GM18517 (cell line): ENCODE measurements at regions not wholly inside any gene's neighbourhood (a gene's known extent, or its start where the extent isn't known, plus 50 kb on each side); places are given as distances from the start of the nearest gene placed in this dataset.
"Not testable (repeated sequence)": the region's sequence is repeated elsewhere in the genome, so short reads cannot be mapped to it uniquely, and the experiment has no call there.

Experiments used
- ATAC-seq: cut with Tn5 transposase; IDR thresholded peaks from one replicate; pipeline ENCODE4 v1.9.1; 2021; ENCODE audit warnings: mild to moderate bottlenecking, moderate library complexity; ENCODE audit not compliant: unreplicated experiment

DNA sequence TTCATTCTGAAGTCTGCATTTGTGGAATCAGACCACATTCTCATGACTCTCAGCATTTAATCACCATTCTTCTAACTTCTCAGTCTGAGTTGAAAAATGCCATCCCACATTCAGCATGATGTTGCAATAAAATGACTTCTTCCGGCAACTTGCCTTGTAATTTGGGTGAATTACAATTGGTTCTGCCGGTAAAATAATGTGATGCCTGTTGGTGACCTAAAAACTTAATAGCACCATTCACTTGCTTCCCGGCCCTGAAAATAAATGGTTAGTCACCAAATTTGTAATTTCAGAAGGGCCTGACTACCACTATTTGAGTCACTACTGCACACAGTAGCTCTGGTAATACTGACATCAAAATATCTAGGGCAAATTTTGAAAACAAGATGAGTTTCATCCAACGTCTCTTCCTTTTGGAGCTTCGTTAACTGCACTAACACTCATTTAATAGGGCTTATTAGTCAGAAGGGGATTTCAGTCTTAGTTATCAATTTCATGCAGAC lies 637.1 kb upstream of the CHAC2 start:
- ATAC-seq, result no peak

DNA sequence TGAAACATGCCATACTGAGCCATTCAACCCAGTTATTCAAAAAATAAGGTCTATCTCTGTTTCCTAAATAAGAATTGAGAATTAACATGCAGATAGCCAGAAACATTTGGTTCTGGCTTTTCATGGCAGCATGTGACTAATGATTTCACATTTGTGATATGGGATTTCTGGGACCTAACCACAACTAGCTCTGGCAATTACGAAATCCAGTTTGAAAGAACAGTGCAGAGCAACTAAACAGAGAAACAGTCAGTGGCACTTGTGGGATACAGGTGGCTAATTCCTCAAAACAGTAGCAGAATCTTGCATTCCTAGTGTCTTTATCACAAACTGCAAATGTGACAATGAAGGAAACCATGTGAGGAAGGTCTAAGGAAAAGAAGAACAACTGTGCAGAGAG lies 637.8 kb upstream of the CHAC2 start:
- ATAC-seq, result no peak

DNA sequence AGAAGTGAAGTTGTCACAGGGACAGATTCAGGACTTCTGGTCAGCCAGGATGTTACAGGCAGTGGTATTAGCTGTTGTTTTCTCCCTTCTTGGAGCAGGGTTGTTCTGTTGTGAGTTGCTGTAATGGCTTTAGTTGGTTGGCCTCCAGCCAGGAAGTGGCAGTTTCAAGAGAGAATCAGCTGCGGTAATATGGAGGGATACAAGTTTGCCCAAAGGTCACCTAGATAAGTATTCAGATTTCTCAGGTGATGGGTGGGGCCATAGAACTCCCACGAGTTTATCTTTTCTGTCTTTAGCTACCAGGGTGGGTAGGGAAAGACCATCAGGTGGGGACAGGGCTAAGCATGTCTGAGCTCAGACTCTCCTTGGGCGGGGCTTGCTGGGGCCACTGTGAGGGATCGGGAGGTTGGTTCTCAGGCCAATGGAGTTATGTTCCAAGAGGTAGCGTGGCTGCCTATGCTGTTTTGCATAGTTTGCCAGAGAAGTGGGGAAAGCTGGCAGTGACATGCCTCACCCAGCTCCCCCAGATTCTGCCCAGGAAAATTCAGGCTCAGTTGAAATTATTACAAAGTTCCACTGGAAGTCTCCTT lies 640.4 kb upstream of the CHAC2 start:
- no peak for ATAC-seq

DNA sequence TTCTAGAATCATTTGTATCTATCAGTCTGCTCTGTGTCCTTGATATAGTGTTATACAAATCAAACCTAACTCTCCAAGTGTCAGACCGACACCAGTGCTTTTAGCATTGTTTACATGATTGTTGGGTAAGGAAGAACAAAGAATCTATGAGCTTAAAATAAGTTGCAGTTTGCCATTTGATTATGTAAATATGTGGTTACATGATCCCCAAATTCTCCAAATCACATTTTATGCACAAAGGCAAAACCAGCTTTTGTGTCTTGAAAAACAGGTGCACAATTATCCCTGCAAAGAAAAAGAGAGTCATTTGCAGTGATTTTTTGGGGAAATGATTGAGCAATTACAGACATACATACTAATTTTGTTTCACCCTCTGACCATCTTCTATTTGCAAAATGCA lies 652.6 kb upstream of the CHAC2 start:
- ATAC-seq, result no peak

DNA sequence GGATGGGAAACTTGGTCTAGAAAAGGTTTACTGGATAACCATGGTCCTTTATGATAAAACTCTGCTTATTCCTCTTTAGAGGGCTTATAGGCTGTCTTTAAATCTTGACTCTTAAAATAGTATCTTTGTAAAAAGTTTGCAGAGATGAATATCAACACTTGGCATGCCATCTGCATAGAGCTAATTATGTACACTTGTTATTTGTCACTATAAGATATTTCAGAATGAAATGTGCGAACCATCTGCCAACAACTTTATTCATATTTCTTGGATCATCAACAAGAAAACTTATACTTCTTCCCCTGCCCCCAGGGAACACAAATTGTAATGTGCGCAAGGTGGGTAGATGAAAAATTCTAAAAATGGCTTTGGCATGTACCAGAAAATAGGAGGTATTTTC lies 653.0 kb upstream of the CHAC2 start:
- ATAC-seq, result no peak

DNA sequence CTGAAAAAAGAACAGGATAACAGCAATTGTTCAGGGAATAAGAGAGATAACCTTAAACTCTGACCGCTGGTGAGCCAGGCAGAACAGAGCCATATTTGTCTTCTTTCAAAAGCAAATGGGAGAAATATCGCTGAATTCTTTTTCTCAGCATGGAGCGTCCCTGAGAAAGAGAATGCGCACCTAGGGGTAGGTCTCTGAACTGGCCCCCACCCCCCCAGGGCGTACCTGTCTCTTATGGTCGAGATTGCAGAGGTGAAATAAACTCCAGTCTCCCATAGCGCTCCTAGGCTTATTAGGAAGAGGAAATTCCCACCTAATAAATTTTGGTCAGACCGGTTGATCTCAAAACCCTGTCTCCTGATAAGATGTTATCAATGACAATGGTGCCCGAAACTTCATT lies 655.2 kb upstream of the CHAC2 start:
- not testable (repeated sequence) for ATAC-seq

DNA sequence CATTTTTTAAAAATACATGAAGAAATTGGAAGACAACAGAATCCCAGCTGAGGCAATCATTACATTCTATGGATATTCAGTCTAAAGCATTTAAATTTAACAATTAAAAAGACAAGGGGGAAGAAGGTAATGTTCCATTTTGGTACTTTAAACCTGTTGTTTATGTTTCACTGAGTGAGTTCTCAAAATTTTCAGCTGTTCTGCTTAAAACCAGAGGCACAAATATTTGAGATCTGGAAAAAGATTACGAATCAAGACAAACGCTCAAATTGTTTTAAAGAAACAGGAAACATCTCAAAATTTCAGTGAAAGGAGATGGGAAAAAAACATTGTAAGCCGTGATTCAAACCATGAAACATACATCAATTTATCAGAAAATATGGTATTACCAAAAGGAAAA lies 656.2 kb upstream of the CHAC2 start:
- ATAC-seq, result no peak

DNA sequence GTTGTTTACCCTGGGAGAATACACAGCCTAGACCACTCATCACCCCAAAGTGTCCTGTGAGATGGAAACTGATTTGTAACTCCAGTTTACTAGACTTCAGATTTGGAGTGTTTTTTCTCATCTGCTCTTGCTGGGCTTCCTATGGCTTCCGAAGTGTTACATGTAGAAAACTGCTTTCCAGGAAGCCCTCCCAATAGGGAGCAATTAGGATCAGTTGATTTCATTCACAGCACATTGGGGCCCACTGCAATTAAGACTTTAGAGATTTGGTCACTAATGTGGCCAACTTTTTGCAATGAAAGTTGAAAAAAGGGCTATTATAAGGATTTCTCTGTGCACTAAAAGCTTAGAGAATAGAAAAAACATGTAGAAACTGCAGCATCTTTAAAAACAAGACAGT lies 656.6 kb upstream of the CHAC2 start:
- ATAC-seq, result no peak

DNA sequence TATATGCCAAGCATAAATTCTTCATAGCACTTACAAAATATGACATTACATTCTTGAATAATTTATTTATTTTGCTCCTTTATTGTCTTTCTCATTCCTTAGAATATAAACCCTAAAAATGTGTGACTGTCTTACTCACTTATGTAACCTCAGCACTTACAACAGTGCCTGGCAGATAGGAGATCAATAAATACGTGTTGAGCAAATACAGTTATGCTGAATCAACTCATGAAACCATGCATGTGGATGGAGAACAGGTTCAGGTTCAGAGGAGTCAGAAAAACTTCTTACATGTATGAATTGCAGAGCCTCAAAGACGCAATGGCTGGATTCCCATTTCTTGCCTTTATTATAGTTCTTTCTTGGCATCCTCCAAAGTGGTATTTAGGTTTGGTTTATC lies 659.4 kb upstream of the CHAC2 start:
- ATAC-seq, result no peak

DNA sequence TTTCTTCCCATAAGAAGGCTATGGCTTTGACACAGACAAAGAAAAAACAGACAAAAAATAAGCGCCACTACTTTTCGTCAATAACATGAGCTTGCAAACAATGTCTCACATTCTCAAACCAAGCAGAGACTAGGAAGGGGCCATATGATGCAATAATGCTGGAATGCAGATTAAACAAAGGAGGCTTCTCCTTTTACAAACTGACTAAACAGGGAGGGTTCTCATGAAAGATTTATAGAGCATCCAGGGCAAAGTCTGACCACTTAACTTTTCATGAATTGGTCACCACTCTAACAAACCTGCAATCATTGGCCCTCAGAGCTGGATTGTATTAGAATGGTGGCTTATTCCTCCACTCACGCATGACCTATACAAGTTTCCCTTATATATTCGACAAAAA lies 663.3 kb upstream of the CHAC2 start:
- ATAC-seq, result no peak

DNA sequence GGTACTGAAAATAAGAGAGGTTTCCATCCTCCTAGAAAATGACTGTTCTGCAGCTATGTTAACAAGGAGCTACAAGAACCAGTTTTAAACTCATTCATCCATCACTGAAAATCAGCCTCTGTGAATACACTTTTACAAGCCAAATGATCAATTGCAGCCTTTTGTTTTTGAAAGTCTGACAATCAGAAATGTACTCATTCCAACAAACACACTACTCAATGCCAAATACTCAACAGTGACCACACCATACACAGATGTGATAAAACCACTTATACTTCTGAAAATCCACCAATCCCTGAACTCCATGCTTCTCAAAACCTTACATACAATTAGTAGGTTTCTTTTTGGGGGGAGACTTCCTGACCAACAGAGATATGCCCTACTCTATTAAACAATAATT lies 663.9 kb upstream of the CHAC2 start:
- no peak for ATAC-seq

DNA sequence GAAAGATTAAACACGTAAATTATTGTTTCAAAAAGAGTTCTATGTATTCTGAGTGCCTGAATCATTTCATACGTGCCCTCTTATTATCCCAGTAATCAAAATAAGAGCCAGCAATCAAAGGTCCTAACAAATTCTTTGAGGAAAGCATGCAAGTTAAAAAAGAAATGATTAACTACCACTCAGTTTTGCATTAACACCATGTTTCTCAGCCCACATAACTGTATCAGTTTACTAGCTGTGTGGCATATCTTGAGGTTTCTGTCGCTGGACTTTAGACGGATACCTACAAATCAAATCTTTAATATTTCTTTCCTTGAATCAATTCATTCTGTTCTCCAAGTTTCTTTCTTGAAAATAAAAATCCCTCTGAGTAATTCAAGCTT lies 668.9 kb upstream of the CHAC2 start:
- ATAC-seq, result no peak

DNA sequence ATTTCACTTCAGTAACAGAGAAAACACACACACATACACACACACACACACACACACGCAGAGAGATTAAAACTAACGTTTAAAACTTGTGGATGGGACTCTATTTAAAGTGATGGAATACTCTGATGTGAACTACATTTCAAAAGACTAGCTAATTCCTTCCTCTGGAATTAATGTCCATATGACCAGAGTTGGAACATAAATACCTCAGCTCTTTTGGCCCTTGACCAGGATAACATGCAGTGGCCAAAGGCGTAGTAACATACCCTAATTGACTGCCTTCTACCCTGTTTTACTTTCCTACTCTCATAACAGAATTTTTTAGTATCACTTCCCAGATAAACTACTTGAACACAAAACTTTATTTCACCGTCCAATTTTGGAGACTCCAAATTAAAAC lies 671.3 kb upstream of the CHAC2 start:
- no peak for ATAC-seq

DNA sequence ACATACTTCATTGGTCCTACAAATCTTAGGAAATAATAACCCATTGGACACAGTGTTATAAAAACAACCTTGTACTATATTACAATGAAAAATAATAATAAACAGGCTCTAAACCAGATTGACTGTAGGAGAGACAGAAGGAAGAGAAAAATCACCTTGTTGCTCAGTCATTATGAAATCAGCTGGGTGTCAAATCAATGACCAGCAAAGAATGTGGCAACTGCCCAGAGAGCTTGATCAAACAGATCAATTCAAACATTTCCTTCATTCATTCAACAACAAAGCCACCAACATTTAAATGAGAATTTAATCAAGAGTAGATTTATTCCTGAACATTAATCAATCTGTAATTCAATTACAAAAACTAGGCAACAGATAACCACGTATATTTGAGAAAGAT lies 671.9 kb upstream of the CHAC2 start:
- no peak for ATAC-seq

DNA sequence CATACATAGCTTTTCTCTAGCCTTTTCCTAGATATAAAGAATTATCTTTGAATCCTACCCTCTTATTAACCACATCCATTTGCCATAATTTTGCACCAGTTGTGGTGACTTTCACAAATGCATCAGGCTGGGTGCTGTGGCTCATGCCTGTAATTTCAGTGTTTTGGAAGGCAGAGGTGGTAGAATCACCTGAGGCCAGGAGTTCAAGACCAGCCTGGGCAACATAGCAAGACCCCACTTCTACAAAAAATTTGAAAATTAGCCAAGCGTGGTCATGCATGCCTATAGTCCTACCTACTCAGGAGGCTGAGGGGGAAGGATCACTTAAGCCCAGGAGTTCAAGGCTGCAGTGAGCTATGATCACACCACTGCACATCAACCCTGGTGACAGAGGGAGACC lies 672.4 kb upstream of the CHAC2 start:
- ATAC-seq, result no peak

DNA sequence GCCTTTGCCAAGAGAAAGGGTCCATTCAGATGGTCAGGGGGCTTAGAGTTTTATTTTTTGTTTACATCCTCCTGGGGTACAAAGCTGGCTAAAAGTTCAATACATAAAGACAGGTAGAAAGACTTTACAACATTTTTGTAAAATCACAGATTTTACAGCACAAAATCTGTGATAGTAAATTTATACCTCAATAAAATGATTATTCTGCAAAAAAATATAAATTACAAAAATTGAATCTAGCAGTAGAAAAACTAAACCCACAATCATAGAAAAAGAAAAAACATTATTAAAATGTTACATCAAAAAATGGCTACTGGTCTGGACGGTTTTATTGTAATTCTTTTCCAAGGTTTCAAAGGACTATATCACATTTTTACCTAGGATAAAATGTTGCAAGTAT lies 674.2 kb upstream of the CHAC2 start:
- ATAC-seq, result no peak

DNA sequence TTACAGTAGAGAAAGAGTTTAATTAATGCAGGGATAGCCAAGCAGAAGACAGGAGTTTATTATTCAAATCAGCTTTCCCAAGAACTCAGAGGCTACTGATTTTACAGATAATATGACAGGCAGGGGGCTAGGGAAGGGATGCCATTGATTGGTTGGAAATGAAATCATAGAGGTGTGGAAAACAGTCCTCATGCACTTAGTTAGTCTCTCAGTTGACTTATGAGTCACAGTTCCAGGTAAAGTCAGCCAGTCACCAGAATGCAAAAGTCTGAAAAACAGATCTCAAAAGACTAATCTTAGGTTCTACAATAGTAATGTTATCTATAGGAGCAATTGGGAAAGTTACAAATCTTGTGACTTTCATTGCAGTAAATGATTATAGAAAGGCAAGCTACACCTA lies 676.4 kb upstream of the CHAC2 start:
- ATAC-seq, result no peak

DNA sequence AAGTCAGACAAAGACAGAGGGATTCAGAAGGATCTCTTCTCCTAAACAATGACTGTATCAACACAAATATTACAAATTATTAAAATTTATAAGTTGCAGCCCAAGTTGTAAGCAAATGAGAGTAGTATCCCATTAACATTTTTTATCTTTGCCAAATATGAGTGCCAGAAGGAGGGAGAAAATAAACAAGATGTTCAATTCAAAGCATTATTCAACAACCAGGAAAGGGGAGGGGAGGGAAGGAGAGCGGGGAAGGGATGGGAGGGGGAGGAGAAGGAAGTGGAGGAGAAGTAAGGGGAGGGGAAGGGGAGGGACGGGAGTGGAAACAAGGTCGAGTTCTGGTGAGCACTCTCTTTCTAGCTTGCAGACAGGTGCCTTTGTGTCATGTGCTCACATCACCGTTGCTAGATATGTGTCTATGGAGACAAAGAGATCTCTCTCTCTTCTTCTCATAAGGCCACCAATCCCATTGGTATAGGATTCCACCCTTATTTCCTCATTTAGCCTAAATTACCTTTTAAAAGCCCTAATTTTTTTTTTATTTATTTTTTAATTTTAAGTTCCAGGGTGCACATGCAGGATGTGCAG lies 679.6 kb upstream of the CHAC2 start:
- no peak for ATAC-seq

DNA sequence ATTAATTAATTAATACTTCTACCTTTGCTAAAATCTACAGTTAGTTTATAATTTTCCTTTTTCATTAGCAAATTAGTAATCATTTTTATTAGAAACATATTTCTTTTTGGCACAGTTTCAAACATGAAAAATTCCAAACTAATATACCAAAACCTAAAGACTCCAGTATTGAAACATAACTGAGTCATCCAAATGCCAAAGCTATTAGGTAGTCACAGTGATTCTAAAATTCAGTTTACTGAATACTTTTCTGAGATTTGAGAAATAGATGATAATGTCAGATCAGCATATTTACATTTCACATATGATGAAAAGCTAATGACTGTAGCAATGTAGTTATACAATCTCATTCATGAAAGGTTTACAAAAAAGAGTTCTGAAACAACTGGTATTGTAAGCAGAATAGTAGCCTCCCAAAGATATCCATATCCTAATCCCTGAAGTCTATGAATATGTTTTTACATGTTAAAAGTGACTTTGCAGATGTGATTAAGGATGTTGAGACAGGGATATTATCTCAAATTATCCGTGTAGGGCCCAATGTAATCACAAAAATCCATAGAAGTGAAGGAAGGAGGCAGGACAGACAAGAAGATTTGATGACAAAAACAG lies 680.2 kb upstream of the CHAC2 start:
- no peak for ATAC-seq

DNA sequence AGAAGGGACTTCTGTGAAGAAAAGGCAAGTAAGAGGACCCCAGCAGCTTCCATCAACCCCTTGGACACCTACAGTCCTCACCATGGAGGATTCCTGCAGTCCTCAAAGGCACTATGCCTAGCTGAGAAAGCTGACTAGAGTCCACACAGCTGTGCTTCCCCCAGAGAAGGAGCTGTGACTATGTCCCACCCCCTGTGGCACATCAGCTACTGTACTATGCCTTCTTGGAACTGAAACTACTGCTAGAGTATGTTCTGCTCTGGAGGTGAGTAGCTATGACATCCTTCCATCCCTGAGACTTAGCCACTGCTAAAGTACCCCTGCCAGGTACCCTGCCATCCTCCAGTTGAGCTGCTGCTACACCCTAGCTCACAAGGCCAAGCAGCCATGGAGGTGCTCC lies 690.2 kb upstream of the CHAC2 start:
- ATAC-seq, result no peak

DNA sequence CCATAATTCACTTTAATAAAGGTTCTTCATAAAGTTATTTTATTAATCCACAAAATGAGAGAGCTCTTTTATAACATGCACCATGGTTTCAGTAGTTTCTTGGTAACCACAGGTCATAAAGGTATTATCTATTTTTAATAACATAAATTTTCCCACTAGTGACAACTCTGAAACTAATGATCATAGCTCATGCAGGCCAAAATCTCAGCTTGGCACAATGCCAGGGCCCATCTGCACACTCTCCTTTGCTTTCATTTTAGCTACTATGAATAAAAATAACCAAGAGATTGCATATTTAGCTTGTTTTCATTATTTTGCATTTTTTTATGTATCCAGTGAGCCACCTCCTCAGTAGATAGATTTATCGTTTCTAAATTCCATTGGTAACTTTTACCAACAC lies 691.8 kb upstream of the CHAC2 start:
- ATAC-seq, result no peak

DNA sequence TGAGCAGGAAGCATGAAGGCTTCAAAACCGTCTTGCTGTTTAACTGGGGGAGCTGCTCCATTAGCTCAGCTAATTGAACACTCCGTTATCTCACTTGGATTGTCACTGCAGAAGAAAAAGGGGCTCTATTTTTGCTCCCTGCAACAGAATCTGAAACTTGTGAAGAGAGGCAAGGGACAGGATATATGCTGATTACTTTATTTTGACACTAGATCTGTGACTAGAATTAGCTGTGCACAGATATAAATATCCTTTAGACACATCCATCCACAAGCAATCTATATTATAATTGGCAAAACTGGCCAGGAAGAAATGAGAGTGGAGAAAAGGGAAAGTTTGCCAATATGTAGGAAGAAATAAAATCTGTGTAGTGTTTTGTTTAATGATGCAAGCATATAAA lies 700.1 kb upstream of the CHAC2 start:
- no peak for ATAC-seq

DNA sequence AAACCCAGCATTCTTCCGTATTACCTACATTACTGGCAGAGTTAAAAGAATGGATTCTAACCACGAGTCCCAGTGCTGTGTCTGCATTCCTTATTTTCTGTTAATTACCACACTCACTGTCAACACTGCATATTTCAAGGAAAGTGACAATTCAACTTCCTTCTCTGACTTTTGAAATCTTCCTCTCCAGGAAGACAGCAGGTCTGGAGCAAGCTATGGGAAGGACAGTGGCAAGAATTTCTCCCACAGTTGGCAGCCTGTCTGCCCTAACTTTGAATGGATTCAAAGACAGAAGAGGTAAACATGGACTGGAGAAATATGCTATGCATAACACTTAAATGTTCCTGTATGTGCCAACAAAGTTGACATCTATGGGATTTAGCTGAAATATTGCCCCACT lies 700.5 kb upstream of the CHAC2 start:
- no peak for ATAC-seq
